ENCODE measurements at regions not wholly inside any gene's neighbourhood (a gene's known extent, or its start where the extent isn't known, plus 50 kb on each side); places are given as distances from the start of the nearest gene placed in this dataset.

GRCh38 chr6:117174835-117175360, 90.5 kb upstream of the VGLL2 start:
- no peaks in the 10 kb centered on the region for H3K9me3 ChIP-seq (replicated peaks; ENCODE audit: control insufficient read depth, insufficient read depth, low read depth, low read length)
- no peak overlapping the region for H3K4me3 ChIP-seq
- H3K9ac ChIP-seq (ENCODE audit: insufficient read depth in 1 of 2, low read depth in 2 of 2, low read length in 2 of 2): no peak overlapping the region
- no peaks in the 10 kb centered on the region for H3K4me1 ChIP-seq (replicated peaks in 1 of 2; ENCODE audit: control insufficient read depth in 2 of 2, insufficient read depth in 2 of 2, low read length in 2 of 2)
- no peaks in the 10 kb centered on the region for H3K27me3 ChIP-seq (ENCODE audit: control insufficient read depth in 2 of 2, insufficient read depth in 2 of 2, low read length in 2 of 2)
- H3K9me1 ChIP-seq (ENCODE audit: control insufficient read depth, insufficient read depth, low read length): no peaks in the 10 kb centered on the region
- no peak overlapping the region for H3K27ac ChIP-seq (ENCODE audit: extremely low read depth, low read depth, low read length)
- no peak overlapping the region for H2AFZ ChIP-seq (ENCODE audit: low read depth, low read length)
- ATAC-seq (no peak), FAIRE-seq (no peak), DNase-seq (ENCODE audit: extremely low read depth in 1 of 4, low spot score in 3 of 4) (no peak)
- POLR2A ChIA-PET: no interaction called here
- H3K4me2 ChIP-seq (ENCODE audit: insufficient read depth, low read length): no peak overlapping the region
- no peak for TF ChIP-seq ZNF589 (CRISPR knock-in tag; IDR thresholded peaks at IDR 0.05; ENCODE audit: low read depth)
- TF ChIP-seq ETV1 (tag; conservative IDR thresholded peaks at IDR 0.05; ENCODE audit: low read depth): no peak
- TF ChIP-seq ZSCAN32 (CRISPR knock-in tag; IDR thresholded peaks at IDR 0.05): no peak
- TF ChIP-seq NFIX (CRISPR knock-in tag; IDR thresholded peaks at IDR 0.05; ENCODE audit: low read depth): no peak
- TF ChIP-seq, protein P1, sequence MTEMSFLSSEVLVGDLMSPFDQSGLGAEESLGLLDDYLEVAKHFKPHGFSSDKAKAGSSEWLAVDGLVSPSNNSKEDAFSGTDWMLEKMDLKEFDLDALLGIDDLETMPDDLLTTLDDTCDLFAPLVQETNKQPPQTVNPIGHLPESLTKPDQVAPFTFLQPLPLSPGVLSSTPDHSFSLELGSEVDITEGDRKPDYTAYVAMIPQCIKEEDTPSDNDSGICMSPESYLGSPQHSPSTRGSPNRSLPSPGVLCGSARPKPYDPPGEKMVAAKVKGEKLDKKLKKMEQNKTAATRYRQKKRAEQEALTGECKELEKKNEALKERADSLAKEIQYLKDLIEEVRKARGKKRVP (CRISPR knock-in tag; IDR thresholded peaks at IDR 0.05): no peak
- TF ChIP-seq MAZ (CRISPR knock-in tag; conservative IDR thresholded peaks at IDR 0.05 in 1 of 2, IDR thresholded peaks at IDR 0.05 in 1 of 2): no peak
- no peak for TF ChIP-seq POLR3G (IDR thresholded peaks at IDR 0.05; ENCODE audit: extremely low read depth, insufficient read length, insufficient replicate concordance)
- intact Hi-C loops (cut with micrococcal nuclease) (no loop called here), in situ Hi-C loops (cut with MboI) (no loop called here)
- no peaks in the 10 kb centered on the region for H3K36me3 ChIP-seq (ENCODE audit: control insufficient read depth, insufficient read depth, low read length)
- H3K79me2 ChIP-seq (ENCODE audit: control insufficient read depth, insufficient read depth, low read length): no peaks in the 10 kb centered on the region
- no peaks in the 10 kb centered on the region for H4K20me1 ChIP-seq (replicated peaks; ENCODE audit: control insufficient read depth, insufficient read depth, low read length)
- CTCF ChIA-PET (ENCODE audit: low intra/inter-chr PET ratio): no interaction called here
- no TSS peak for BruUV-seq (replicated peaks)
